RWPE1 (cell line): ENCODE measurements at regions not wholly inside any gene's neighbourhood (a gene's known extent, or its start where the extent isn't known, plus 50 kb on each side); places are given as distances from the start of the nearest gene placed in this dataset.

ENCODE experiments used
- CTCF ChIA-PET: fragments of 350-600 bp; sonication (Branson Sonifier 250); formaldehyde crosslinking; extraction: SDS; loops from one replicate; lab custom pipeline; 2021; lab: Yijun Ruan, JAX
- POLR2A ChIA-PET: fragments of 400-600 bp; formaldehyde crosslinking; extraction: SDS; loops from one replicate; lab custom pipeline; 2020; ENCODE audit warnings: antibody characterized with exemption; ENCODE audit not compliant: low non-redundant PET; lab: Yijun Ruan, JAX
- DNase-seq: peaks from one replicate; pipeline ENCODE4 v3.0.0; 2012; ENCODE audit warnings: low spot score
- H3K27ac ChIP-seq: fragments of 450-650 bp; 2 replicates; pipeline ENCODE4 v1.5.1; 2017
- CTCF ChIP-seq: fragments of 450-650 bp; conservative IDR thresholded peaks from 2 replicates; pipeline ENCODE4 v1.5.1; 2017; ENCODE audit warnings: low read depth, mild to moderate bottlenecking

GRCh38 chr18:46260016-46260878 lies 156.1 kb downstream of the HAUS1 start:
- ChIA-PET POLR2A (no interaction called here), CTCF (no interaction called here)

GRCh38 chr18:46260879-46261143 lies 156.6 kb downstream of the HAUS1 start:
- POLR2A ChIA-PET: no interaction called here
- DNase-seq: no peak
- no peak overlapping the region for H3K27ac ChIP-seq
- no peak for TF ChIP-seq CTCF
- CTCF ChIA-PET: no interaction called here

More at GRCh38 chr18:46260016-46260878, 156.1 kb downstream of the HAUS1 start:
- H3K27ac ChIP-seq: no peak overlapping the region
- no peak for TF ChIP-seq CTCF
- no peak for DNase-seq

DNA sequence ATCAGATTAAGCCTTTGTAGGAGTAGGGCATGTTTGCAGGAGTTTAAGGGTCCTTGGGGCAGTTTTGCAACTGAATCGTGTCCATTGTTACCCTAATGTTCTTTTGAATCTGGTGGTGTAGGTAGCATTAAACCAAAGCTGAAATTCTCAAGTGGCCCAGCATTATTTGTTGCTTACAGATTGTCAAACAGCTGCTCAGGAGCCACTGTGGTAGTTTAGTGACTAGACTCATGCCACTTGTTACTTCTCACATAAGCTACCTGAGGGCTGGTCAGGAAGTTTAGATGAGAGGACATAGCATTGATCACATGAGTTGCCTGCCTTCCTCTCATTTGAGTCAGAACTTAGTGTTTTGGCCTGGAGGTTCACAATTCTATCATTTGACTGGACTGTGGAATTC lies 157.6 kb downstream of the HAUS1 start:
- CTCF ChIA-PET: interaction anchor here (0.6 kb wide), 2 partner anchors 8 to 161 kb away, joined by 3 read pairs; no protein-coding TSS in a partner anchor
- H3K27ac ChIP-seq: no peak overlapping the region
- no peak for TF ChIP-seq CTCF
- no peak for DNase-seq
- POLR2A ChIA-PET: no interaction called here

- ChIA-PET CTCF (interaction anchor here (0.6 kb wide), 1 partner anchor 73 kb away, joined by 5 read pairs; no protein-coding TSS in a partner anchor), POLR2A (no interaction called here)
- DNase-seq: no peak
- H3K27ac ChIP-seq: no peak overlapping the region
- no peak for TF ChIP-seq CTCF
These were observed 158.7 kb downstream of the HAUS1 start for GRCh38 chr18:46262856-46263255.

DNA sequence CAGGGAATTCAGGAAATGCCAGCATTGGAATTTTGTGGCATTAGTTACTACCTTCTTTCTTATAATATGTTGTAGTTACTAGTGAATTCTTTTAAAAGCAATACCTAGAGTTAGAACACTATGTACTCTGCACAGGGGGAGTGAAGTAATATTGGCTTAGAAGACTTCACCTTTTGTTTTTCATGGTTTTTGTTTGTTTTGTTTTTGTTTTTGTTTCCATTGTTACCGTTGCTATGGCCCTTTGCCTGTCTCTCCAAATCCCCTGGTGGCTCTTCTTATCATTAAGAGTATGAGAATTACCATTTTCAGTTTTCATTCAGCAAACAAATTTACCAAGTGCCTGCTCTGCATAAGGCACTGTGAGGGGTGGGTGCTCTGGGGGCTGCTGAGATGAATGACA lies 160.1 kb downstream of the HAUS1 start:
- ChIA-PET CTCF (interaction anchor here (0.7 kb wide), 1 partner anchor 63 kb away, joined by 5 read pairs; no protein-coding TSS in a partner anchor), POLR2A (no interaction called here)
- TF ChIP-seq CTCF: no peak
- H3K27ac ChIP-seq: peak overlapping the region; percentile 51; the same call in 1 of the 2 replicates
- DNase-seq: peak; percentile 14

GRCh38 chr18:46265196-46266156 lies 161.3 kb downstream of the HAUS1 start:
- DNase-seq: no peak
- ChIA-PET POLR2A (no interaction called here), CTCF (interaction anchor here (0.7 kb wide), 1 partner anchor 116 kb away, joined by 4 read pairs; no protein-coding TSS in a partner anchor)
- no peak for TF ChIP-seq CTCF
- H3K27ac ChIP-seq: no peak overlapping the region
